ENCODE measurements at regions not wholly inside any gene's neighbourhood (a gene's known extent, or its start where the extent isn't known, plus 50 kb on each side); places are given as distances from the start of the nearest gene placed in this dataset.

DNA sequence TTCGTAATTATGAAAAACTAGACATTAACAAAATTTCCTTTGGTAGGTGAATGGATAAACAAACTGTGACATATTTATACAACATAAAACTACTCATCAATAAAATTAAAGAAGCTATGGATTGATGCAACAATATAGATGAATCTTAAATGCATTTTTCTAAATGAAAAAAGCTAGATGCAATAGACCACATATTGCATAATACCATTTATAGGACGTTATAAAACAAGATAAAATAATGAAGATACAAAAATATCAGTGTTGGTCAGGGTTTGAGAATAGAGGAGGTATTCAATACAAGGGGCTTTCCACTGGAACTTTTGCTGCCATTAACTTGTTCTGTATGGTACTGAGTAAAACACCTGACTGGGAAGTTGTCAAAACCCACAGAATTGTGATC is 314.4 kb downstream of the GRB14 start:
- no peak for DNase-seq (ENCODE audit: low read depth in 2 of 3, low spot score in 2 of 3)

DNA sequence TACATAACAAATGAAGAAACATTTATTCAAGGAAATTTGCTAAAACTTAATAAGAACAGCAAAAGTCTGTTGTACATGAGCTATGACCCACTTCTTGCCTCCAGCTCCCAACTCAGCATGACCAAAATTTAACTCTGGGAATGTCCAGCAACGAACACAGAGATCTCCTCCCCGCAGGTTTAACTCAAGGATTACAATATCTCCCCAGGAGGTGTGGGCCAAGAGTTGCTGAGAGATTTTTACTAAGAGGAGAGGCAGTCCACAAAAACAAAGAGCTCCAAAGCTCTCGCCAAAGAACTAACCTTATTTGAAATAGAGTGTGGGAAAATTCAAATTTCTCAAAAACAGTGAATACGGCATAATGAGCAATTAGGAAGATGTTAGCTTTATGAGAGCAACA is 318.5 kb downstream of the GRB14 start:
- DNase-seq (ENCODE audit: low read depth in 2 of 3, low spot score in 2 of 3), result no peak

DNA sequence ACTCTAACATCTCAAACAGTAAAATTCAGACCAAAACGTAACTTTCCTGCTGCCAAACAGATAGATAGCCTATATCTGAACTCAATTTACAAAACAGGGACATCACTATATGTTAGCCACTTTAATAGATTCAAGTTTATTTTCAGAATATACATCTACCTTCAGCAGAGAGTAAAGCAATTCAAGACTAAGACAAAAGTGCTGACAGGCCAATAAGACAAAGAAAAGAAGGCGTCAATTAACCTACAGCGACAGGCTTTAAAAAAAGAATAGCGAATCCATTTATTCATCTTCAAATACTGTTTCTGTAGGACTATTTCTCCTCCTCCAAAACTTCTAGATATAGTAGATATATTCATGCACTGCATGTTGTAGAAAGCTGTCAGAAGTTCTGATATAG is 333.0 kb downstream of the GRB14 start:
- DNase-seq (ENCODE audit: low read depth in 2 of 3, low spot score in 2 of 3), result no peak

DNA sequence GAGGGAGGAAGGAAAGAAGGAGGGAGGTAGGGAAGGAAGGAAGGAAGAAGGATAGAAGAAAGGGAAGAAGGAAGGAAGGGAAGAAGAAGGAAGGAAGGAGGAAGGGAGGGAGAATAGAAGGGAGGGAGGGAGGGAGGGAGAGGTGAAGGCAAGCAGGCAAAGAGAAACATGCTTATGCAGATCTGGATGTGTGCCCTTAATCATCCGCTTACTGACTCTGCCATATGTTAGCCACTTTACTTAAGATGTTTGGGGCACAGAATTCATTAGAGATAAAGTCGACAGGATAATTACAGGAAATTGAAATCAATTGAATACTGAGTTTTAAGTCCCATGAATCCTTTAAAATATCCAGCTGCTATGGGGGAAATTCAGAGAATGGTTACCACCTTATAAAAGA is 334.2 kb downstream of the GRB14 start:
- DNase-seq (ENCODE audit: low read depth in 2 of 3, low spot score in 2 of 3), result no peak

DNA sequence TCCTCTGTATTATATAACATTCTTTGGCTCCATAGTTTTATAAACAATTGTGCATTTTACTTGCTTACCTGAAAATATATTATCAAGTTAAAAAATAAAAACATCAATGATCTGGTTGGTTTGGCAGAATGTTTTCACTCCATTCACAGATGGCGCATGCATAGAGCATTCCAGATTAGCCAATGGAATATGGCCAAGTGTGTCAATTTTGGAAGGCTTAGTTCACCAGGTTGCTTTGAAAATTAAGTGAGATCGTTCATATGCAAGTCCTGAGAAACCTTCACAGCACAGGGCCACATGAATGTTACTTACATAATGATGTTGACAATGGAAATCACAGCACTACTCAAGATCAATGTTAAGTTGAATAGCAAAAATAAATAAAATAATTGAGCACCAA is 335.7 kb downstream of the GRB14 start:
- no peak for DNase-seq (ENCODE audit: low read depth in 2 of 3, low spot score in 2 of 3)

DNA sequence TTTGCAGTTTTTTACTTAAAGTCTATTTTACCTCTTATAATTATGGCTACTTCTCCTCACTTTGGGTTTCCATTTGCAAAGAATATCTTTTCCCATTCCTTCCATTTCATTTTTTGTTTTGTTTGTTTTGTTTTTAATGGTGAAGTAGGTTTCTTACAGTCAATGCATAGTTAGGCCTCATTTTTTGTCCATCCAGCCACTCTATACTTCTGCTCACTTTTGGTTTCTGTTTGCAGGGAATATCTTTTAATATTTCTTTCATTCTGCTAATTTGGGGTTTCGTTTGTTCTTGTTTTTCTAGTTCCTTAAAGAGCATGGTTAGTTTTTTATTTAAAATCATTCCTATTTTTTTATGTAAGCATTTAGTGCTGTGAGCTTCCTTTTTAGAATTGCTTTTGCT is 339.4 kb downstream of the GRB14 start:
- DNase-seq (ENCODE audit: low read depth in 2 of 3, low spot score in 2 of 3), result no peak

DNA sequence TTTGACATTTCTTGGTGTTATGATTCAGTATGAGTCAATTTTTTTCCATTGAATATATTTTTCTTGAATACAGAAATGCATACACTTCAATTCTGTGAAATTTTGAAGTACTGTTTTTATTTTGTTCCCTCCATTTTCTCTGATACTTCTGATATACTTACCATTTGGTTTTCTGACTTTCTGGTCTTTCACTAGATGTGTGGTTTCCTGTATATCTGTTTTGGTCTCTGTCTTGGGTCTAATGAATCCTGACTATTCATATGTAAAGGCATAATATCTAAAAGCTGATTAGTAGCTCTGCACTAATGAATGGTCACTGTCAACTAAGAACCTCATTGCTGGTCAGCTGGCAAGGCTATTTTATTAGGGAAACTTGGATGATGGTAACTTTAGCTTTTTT is 345.6 kb downstream of the GRB14 start:
- DNase-seq (ENCODE audit: low read depth in 2 of 3, low spot score in 2 of 3), result no peak

DNA sequence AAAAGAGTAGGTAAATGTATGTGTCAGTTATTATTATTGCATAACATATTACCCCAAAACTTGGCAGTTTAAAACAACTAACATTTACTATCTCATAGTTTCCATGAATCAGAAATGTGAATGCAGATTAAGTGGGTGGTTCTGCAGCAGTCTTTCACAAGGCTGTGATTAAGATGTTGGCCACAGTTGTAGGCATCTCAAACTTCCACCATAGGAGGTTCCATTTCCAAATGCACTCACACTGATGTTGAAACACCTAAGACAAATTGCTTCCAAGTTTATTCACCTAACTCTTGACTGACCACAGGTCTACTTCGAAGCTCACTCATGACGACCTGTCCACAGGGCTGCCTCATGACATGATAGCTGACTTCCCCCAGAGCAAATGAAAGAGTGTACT is 360.8 kb downstream of the GRB14 start:
- no peak for DNase-seq (ENCODE audit: low read depth in 2 of 3, low spot score in 2 of 3)

DNA sequence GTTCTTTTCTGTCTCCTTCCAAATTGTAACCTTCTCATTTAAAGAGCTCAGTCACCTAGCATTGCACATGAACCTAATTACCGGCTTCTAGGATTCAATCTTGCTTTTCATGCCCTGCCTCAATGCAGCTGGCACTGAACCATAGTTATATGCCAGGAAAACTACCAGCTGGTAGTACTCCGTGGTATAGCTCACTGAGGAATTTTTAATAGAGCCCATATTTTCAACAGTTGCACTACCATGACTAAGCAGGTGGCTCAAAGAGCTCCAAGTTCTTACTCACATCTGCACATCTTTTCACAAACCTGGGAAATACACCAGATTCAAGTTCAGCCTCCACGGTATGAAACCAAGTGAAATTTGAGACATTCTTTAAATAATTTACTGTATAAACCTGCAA is 363.5 kb downstream of the GRB14 start:
- DNase-seq (ENCODE audit: low read depth in 2 of 3, low spot score in 2 of 3), result no peak

DNA sequence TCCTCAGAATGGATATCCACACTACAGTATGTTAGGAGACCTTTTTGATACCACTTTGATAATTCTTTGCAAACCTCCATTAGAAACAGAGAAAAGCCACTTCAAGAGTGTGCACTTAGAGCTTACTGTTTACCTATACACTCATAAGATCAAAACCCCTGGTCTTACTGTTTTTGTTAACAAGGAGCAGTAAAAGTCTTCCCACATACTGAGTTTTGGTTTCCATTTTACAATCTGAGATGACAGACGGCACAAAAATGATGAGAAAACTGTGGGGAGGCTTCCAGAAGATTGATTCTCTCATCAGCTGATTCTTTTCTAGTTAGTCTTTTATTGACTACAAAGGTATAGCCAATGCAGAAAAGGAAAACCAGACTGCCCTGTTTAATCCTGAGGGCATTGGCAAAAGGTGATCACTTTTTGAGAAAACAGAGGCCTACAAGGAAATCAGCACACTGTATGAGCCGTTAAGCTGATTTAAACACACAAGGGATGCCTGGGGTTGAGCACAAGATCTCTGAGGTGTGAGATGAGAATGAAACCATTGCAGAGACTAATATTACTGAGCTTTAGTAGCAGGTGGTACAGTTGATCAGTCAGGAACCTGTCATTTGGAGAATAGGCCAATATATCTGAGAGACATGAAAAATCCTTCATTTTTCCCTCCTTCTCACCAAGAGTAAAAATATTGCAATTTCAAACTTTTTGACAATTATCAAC is 368.6 kb downstream of the GRB14 start:
- no peak for DNase-seq (ENCODE audit: low read depth in 2 of 3, low spot score in 2 of 3)

DNA sequence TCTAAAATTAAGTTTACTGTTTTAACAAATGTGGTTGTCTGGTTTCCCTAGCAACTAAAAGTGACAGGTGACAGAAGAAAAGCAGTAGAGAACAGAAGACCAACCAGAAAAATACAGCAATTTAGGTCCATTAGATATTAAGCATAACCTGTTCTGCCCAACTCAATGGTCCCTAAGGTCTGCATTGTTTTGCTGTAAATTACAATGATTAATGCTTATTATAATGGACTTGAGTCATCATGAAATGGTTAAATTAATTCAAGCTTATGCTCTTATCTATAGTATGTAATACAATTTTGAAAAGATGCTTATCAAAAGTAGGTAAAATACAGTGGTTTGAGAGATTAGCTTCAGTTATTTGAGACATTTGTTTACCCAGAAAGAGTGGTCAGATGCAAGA is 378.0 kb downstream of the GRB14 start:
- no peak for DNase-seq (ENCODE audit: low read depth in 2 of 3, low spot score in 2 of 3)

DNA sequence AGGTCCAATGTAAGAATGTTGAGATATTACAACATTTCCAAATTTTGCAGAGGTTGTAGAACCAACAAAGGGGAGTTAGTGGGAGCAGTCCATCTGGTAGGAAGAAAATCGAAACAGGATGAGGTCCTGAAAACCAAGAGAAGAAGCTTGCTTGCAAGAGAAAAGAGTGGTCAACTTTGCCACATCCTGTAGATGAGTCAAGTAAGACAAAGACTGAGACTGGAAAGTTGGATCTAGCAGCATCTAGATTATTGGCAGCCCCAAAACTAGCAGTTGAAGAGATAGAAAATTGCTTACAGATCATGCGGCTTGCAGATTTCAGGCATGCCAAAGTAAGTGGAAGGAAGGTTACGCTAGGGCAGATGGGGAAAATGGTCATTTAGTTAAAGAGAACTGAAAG is 378.9 kb downstream of the GRB14 start:
- DNase-seq (ENCODE audit: low read depth in 2 of 3, low spot score in 2 of 3), result no peak

DNA sequence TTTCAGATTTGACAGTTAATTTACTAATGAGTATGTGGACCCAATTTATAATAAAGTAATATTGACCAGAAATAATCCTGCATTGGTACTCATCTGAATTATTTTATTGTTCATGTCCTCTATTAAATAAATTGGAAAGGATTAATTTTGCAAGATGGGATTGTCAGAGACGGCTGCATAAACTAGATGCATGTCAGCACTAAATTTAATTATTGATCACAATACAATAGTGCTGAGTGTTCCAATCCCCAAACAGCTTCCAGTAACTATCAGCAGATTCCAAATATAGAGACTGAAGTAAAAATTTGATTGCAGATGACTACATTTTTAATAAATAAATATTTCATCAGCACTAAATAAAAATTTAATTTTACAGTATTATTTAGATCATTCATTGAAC is 387.2 kb downstream of the GRB14 start:
- DNase-seq (ENCODE audit: low read depth in 2 of 3, low spot score in 2 of 3), result no peak

DNA sequence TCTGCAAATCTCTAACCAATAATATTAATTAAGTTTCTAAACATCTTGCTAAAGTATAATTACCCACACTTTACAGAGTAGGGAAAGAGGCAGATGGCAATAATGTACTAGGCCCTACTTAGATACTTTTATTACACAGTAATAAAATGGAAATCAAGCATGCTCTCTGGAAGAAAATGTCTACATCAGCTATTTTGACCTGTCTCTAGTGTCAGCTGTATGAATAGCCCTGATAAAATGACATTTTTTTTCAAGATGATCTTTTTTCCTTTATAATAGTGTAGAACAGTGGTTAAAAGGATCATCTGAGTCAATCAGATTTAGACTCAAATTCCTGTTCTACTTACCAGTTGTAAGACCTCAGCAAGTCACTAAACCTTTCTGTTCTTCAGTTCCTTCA is 397.3 kb downstream of the GRB14 start:
- DNase-seq (ENCODE audit: low read depth in 2 of 3, low spot score in 2 of 3), result no peak

DNA sequence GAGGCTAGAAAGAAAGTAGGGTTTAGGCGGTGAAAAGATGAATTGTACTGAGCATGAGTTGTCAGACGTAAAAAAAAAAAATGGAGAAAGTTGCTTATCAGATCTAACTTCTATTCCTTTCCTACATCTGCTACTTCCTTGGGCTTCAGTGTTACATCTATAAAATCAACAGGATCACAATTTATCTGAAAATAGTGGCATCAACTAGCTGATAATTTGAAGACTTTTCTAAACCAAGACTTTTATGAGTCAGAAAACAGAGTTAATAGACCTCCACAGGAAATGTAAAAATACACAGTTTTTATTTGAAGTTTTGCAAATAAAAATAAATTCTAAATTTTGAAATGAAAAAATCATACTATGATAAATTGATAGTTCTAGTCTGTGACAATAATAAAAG is 399.8 kb downstream of the GRB14 start:
- no peak for DNase-seq (ENCODE audit: low read depth in 2 of 3, low spot score in 2 of 3)

DNA sequence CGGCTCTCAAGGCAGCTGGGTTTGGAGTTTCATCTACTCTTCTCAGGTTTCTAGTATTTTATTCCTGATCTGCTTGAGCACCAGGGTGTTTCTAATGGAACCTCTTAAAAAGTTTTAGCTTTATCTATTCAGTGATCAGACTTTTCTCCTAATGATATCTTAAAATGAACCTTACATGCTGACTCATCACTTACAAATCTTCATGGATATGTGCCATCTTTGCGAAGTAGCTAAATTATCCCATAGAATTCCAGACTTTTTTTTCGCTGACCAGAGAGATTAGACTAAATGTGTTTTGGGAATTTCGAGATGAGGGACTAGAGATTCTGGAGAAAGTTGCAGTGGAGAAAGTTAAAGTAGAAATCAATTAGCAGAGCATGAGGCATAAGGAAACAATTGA is 401.0 kb downstream of the GRB14 start:
- no peak for DNase-seq (ENCODE audit: low read depth in 2 of 3, low spot score in 2 of 3)

DNA sequence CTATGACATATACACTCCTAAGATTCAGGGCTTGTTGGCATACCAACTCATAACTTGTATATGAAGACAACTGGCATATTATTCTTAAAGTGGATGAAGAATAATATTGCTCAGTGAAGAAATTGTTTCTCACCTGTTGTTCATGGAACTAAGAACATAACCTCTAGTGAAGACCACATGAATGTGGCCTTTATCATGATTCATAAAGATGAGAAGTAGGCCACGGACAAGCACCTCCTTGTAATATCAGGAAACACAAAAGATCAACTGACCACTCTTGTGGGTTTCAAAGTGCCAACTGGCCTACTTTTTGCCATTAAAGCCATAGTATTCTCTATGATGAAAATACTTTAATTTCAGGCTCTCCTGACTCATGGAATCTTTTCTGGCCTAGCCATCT is 407.4 kb downstream of the GRB14 start:
- DNase-seq (ENCODE audit: low read depth in 2 of 3, low spot score in 2 of 3), result no peak

DNA sequence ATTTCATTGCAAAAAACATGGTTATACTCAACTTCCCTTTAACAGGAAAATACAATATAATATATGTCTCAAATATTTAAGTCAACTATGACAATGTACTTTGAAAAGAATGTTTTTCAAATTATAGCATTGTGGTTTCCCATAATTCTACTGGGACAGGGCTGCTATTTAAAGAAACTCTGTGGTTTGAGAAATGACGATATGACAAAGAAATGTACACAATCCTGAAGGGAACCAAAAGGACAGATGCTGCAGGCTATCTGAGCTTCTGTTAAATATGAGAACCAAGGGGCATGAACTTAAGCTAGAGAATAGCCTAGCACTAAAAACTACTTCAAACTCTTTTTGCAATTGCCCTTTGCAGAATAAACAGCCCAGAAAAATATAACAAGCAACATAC is 415.9 kb downstream of the GRB14 start:
- DNase-seq (ENCODE audit: low read depth in 2 of 3, low spot score in 2 of 3), result peak in 1 of 3 donors; percentile 13

DNA sequence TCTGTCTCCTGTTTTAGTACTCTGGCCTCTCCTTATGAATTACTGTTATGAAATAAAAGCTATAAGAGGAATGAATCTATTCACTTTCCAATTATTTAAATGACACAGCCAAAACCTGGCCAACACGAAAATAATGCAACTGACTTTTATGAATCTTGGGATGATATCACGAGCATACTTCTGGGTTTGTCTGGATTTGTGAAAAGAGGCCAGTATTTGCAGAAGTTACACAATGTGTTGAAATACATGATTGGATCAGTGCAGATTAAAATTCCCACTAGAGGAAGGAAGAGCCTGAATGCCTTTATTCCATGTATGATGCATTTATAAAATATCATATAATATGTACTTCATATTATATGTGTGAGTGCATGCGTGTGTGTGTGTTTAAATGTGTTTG is 418.2 kb downstream of the GRB14 start:
- DNase-seq (ENCODE audit: low read depth in 2 of 3, low spot score in 2 of 3), result no peak

DNA sequence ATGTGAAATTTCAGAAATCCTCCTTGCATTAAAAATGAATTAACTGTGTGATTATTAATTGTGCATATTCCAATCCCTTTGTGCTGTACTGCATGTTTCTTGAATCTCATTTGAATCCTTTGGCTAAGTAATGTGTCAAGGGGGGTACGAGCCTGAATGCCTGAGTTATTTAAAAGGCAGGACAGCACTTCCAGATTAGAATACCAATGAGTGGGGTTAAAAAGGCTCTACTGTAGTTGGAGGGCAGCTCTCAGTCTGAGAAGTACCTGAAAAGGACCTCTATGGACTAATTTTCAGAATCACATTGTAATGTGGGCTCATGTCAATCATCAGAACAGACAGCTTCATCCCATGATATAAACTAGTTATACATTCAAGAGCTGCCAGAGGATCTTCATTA is 423.0 kb downstream of the GRB14 start:
- DNase-seq (ENCODE audit: low read depth in 2 of 3, low spot score in 2 of 3), result no peak

DNA sequence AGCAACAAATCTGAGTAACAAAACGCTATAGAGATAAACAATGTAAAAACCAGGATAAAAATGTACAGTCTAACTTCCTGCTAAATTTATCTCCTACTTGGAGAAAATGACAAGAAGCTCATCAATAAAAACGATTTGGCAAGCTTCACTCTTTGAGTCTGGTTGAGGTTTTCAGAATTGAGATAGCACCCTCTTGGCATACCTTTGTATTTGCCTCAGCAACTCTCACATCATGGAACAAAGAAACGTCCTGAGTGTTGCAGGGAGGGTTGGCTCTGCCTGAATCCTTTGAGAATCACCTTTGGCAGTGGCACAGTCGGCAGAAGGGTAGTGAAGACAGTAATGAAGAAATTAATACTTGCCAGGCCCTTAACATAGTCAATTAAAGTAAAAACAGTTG is 430.6 kb downstream of the GRB14 start:
- no peak for DNase-seq (ENCODE audit: low read depth in 2 of 3, low spot score in 2 of 3)

DNA sequence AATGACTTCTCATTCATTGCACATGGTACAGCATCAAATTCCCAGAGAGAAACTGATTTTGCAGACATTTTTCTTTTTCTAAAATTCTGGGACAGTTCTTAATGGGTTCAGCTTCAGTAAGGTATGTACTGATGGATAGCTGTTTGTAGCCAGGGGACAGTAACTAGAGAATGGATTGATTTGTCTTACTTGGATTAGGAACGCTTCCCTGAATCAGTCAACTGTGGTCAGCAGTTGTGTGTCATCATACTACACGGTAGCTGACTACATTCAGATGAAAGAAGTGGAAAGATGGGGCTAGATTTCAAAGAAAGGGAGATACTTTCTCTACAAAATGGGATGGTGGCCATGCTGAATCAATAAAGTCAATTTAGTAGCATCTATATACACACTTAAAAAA is 431.4 kb downstream of the GRB14 start:
- DNase-seq (ENCODE audit: low read depth in 2 of 3, low spot score in 2 of 3), result no peak

DNA sequence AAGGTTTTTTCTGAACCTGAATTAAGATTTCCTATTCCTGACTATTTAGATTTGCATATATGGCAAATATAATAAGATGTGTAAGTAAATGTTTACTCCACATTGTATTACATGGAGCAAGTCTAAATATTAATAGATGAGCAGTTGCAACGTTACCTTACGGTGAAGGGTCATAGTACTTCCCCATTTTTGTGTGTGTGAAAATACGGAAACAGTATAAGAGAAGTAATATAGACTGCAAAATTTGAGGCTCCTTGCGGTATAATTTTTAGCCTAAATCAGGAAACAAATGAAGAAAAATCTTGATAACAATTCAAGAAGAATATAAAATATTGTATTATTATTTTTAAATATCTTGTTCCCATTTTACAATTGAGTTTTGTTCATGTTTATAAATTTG is 434.2 kb downstream of the GRB14 start:
- peak in 1 of 3 donors; percentile 48 for DNase-seq (ENCODE audit: low read depth in 2 of 3, low spot score in 2 of 3)
